ENCODE measurements at regions not wholly inside any gene's neighbourhood (a gene's known extent, or its start where the extent isn't known, plus 50 kb on each side); places are given as distances from the start of the nearest gene placed in this dataset.

DNA sequence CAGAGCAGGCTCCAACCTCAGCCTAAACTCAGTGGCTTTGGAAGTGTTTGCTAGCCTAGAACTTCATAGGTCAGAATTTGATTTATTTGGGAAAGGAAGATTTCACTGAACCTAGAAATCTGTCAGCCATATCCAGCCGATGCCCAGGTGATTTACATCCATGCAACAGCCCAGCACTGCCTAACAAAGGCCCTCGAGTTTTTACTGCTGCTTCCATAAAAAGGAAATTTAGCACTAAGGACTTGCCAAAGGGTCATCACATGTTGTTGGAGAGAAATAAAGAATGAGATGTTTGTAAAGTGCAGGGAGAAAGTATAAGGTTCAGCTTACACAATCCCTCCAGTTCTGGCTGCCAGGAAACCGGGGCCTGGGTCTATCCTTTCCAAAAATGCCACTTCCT is 614.2 kb downstream of the BCL11A start:
- Histone ChIP-seq H3K27ac (ENCODE audit: low read length) (no peak overlapping the region), H3K4me2 (ENCODE audit: low read length) (no peak overlapping the region), H3K36me3 (ENCODE audit: insufficient read depth, low read length) (no peaks in the 10 kb centered on the region), H3K9me2 (ENCODE audit: insufficient read depth, low read length) (no peaks in the 10 kb centered on the region), H3K27me3 (ENCODE audit: insufficient read depth, low read depth, low read length) (no peaks in the 10 kb centered on the region), H3K4me3 (ENCODE audit: low read length) (no peak overlapping the region), H3K79me2 (replicated peaks; ENCODE audit: insufficient read depth, low read length) (no peaks in the 10 kb centered on the region), H3F3A (ENCODE audit: insufficient read depth, low read length, poor library complexity, severe bottlenecking) (no peaks in the 10 kb centered on the region), H3K9me3 (ENCODE audit: low read length) (no peaks in the 10 kb centered on the region), H2AFZ (ENCODE audit: low read depth, low read length) (no peak overlapping the region), H4K20me1 (ENCODE audit: insufficient read depth) (no peaks in the 10 kb centered on the region), H3K9ac (ENCODE audit: low read length) (no peak overlapping the region)
- TF ChIP-seq, protein P1, sequence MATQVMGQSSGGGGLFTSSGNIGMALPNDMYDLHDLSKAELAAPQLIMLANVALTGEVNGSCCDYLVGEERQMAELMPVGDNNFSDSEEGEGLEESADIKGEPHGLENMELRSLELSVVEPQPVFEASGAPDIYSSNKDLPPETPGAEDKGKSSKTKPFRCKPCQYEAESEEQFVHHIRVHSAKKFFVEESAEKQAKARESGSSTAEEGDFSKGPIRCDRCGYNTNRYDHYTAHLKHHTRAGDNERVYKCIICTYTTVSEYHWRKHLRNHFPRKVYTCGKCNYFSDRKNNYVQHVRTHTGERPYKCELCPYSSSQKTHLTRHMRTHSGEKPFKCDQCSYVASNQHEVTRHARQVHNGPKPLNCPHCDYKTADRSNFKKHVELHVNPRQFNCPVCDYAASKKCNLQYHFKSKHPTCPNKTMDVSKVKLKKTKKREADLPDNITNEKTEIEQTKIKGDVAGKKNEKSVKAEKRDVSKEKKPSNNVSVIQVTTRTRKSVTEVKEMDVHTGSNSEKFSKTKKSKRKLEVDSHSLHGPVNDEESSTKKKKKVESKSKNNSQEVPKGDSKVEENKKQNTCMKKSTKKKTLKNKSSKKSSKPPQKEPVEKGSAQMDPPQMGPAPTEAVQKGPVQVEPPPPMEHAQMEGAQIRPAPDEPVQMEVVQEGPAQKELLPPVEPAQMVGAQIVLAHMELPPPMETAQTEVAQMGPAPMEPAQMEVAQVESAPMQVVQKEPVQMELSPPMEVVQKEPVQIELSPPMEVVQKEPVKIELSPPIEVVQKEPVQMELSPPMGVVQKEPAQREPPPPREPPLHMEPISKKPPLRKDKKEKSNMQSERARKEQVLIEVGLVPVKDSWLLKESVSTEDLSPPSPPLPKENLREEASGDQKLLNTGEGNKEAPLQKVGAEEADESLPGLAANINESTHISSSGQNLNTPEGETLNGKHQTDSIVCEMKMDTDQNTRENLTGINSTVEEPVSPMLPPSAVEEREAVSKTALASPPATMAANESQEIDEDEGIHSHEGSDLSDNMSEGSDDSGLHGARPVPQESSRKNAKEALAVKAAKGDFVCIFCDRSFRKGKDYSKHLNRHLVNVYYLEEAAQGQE (IDR thresholded peaks at IDR 0.05; ENCODE audit: borderline replicate concordance) = no peak
- TF ChIP-seq EZH2 (IDR thresholded peaks at IDR 0.05; ENCODE audit: borderline replicate concordance, insufficient read depth, low read length, poor library complexity, severe bottlenecking) = no peak
- TF ChIP-seq RAD21 (conservative IDR thresholded peaks at IDR 0.05) = no peak
- TF ChIP-seq POLR2AphosphoS5 (IDR thresholded peaks at IDR 0.05) = no peak
- TF ChIP-seq SMC3 (conservative IDR thresholded peaks at IDR 0.05; ENCODE audit: poor library complexity) = no peak
- TF ChIP-seq EP300 (conservative IDR thresholded peaks at IDR 0.05; ENCODE audit: poor library complexity, severe bottlenecking) = no peak
- TF ChIP-seq TAF1 (IDR thresholded peaks at IDR 0.05; ENCODE audit: low read depth) = no peak
- no peak for TF ChIP-seq MXI1 (conservative IDR thresholded peaks at IDR 0.05; ENCODE audit: poor library complexity, severe bottlenecking)
- TF ChIP-seq, protein P2, sequence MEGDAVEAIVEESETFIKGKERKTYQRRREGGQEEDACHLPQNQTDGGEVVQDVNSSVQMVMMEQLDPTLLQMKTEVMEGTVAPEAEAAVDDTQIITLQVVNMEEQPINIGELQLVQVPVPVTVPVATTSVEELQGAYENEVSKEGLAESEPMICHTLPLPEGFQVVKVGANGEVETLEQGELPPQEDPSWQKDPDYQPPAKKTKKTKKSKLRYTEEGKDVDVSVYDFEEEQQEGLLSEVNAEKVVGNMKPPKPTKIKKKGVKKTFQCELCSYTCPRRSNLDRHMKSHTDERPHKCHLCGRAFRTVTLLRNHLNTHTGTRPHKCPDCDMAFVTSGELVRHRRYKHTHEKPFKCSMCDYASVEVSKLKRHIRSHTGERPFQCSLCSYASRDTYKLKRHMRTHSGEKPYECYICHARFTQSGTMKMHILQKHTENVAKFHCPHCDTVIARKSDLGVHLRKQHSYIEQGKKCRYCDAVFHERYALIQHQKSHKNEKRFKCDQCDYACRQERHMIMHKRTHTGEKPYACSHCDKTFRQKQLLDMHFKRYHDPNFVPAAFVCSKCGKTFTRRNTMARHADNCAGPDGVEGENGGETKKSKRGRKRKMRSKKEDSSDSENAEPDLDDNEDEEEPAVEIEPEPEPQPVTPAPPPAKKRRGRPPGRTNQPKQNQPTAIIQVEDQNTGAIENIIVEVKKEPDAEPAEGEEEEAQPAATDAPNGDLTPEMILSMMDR (IDR thresholded peaks at IDR 0.05; ENCODE audit: poor library complexity, severe bottlenecking) = no peak

DNA sequence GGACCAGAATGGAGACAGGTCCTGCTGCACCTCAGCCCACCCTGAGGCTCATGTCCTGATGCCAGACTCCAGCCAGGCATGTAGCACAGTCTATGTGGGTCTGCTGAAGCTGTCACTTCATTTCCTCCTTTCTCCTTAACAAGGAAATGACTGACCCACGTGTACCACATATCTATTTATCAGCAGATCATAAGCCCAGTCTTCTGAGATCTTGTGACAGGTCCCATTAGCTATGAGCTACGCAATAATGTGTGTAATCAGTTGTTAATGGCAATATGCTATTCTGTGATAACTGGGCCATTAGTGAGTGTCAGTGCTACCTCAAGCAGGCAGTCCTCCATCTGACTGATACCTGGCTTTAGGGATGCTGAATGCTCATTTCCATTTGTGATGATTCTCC is 615.3 kb downstream of the BCL11A start:
- no peaks in the 10 kb centered on the region for H3K27me3 ChIP-seq (ENCODE audit: insufficient read depth, low read depth, low read length)
- H3K27ac ChIP-seq (ENCODE audit: low read length) = no peak overlapping the region
- no peaks in the 10 kb centered on the region for H3K9me3 ChIP-seq (ENCODE audit: low read length)
- H3K9me2 ChIP-seq (ENCODE audit: insufficient read depth, low read length) = no peaks in the 10 kb centered on the region
- no peaks in the 10 kb centered on the region for H3F3A ChIP-seq (ENCODE audit: insufficient read depth, low read length, poor library complexity, severe bottlenecking)
- H3K4me2 ChIP-seq (ENCODE audit: low read length) = no peak overlapping the region
- H2AFZ ChIP-seq (ENCODE audit: low read depth, low read length) = no peak overlapping the region
- no peaks in the 10 kb centered on the region for H4K20me1 ChIP-seq (ENCODE audit: insufficient read depth)
- H3K79me2 ChIP-seq (replicated peaks; ENCODE audit: insufficient read depth, low read length) = no peaks in the 10 kb centered on the region
- TF ChIP-seq TAF1 (IDR thresholded peaks at IDR 0.05; ENCODE audit: low read depth) (no peak), SMC3 (conservative IDR thresholded peaks at IDR 0.05; ENCODE audit: poor library complexity) (no peak), POLR2AphosphoS5 (IDR thresholded peaks at IDR 0.05) (no peak), EZH2 (IDR thresholded peaks at IDR 0.05; ENCODE audit: borderline replicate concordance, insufficient read depth, low read length, poor library complexity, severe bottlenecking) (no peak), EP300 (conservative IDR thresholded peaks at IDR 0.05; ENCODE audit: poor library complexity, severe bottlenecking) (no peak), MXI1 (conservative IDR thresholded peaks at IDR 0.05; ENCODE audit: poor library complexity, severe bottlenecking) (no peak), RAD21 (conservative IDR thresholded peaks at IDR 0.05) (no peak)
- TF ChIP-seq, protein P1 (IDR thresholded peaks at IDR 0.05; ENCODE audit: borderline replicate concordance) = no peak
- TF ChIP-seq, protein P2 (IDR thresholded peaks at IDR 0.05; ENCODE audit: poor library complexity, severe bottlenecking) = no peak
- H3K36me3 ChIP-seq (ENCODE audit: insufficient read depth, low read length) = no peaks in the 10 kb centered on the region
- H3K4me3 ChIP-seq (ENCODE audit: low read length) = no peak overlapping the region
- H3K9ac ChIP-seq (ENCODE audit: low read length) = no peak overlapping the region
